K562 (cell line): ENCODE measurements at regions not wholly inside any gene's neighbourhood (a gene's known extent, or its start where the extent isn't known, plus 50 kb on each side); places are given as distances from the start of the nearest gene placed in this dataset.
"Not testable (repeated sequence)": the region's sequence is repeated elsewhere in the genome, so short reads cannot be mapped to it uniquely, and the experiment has no call there.

Experiments
- ATAC-seq: fragments of 200-7000 bp; cut with Tn5 transposase; 3 replicates; pipeline ENCODE4 v1.9.1; 2020; ENCODE audit warnings: moderate library complexity
- BruUV-seq: library from RNA; stranded (reverse); fragments of 400-500 nt; replicated peaks from 2 replicates; lab custom pipeline; 2021; lab: Mats Ljungman, UMichigan
- CTCF ChIA-PET: fragments of 300-600 bp; formaldehyde crosslinking; extraction: SDS; loops from one replicate; lab custom pipeline; 2021; ENCODE audit warnings: low intra/inter-chr PET ratio; lab: Yijun Ruan, JAX
- POLR2A ChIA-PET: fragments of 300-600, 350-650 bp; sonication (Branson Sonifier 250); formaldehyde crosslinking; extraction: SDS; loops from one replicate; lab custom pipeline; 2021; ENCODE audit warnings: antibody characterized with exemption, inconsistent platforms; lab: Yijun Ruan, JAX
- DNase-seq, 4 experiments: peaks; one replicate each; pipeline versions ENCODE4 v3.0.0 to v3.0.0-alpha.2; 2011 to 2018; ENCODE audit warnings: low spot score in 3 of 4, mixed read lengths in 3 of 4; ENCODE audit errors: extremely low read depth in 1 of 4
- FAIRE-seq: peaks from 2 replicates; lab custom pipeline; 2011; peaks lifted over from hg19 to GRCh38; lab: Jason Lieb, UNC
- H2AFZ ChIP-seq: 2 replicates; pipeline ENCODE4 v1.6.0; 2011; ENCODE audit warnings: low read depth, low read length, control low read depth, inconsistent platforms
- H3K27ac ChIP-seq: fragments of 200-600 bp; 3 replicates; pipeline ENCODE4 v1.8.0; 2011; ENCODE audit warnings: low read depth, mild to moderate bottlenecking, control low read depth, inconsistent platforms, low read length, moderate library complexity, mixed read lengths; ENCODE audit errors: extremely low read depth
- H3K27me3 ChIP-seq, 2 experiments: fragments of 300-600 bp in 1 of 2; 2 replicates in 1 of 2; 3 replicates in 1 of 2; pipeline versions ENCODE4 v1.6.0 to v1.8.0; 2011; ENCODE audit warnings: inconsistent platforms in 2 of 2, low read length in 2 of 2, mild to moderate bottlenecking in 1 of 2, mixed read lengths in 1 of 2, moderate library complexity in 1 of 2; ENCODE audit not compliant: control insufficient read depth in 2 of 2, insufficient read depth in 2 of 2
- H3K36me3 ChIP-seq: fragments of 300-600 bp; 3 replicates; pipeline ENCODE4 v1.8.0; 2011; ENCODE audit warnings: mild to moderate bottlenecking, low read length, inconsistent platforms; ENCODE audit not compliant: control insufficient read depth, insufficient read depth
- H3K4me1 ChIP-seq, 2 experiments: fragments of 200-600 bp in 1 of 2; replicated peaks in 1 of 2; 2 replicates in 1 of 2; 3 replicates in 1 of 2; pipeline versions ENCODE4 v1.5.1 to v1.8.0; 2011; ENCODE audit warnings: inconsistent platforms in 2 of 2, low read length in 2 of 2, mild to moderate bottlenecking in 1 of 2, mixed read lengths in 1 of 2, moderate library complexity in 1 of 2; ENCODE audit not compliant: control insufficient read depth in 2 of 2, insufficient read depth in 2 of 2
- H3K4me2 ChIP-seq: 2 replicates; pipeline ENCODE4 v1.6.1; 2011; ENCODE audit warnings: low read length, control low read depth, inconsistent platforms, mixed read lengths; ENCODE audit not compliant: insufficient read depth
- H3K4me3 ChIP-seq: fragments of 200-600 bp; sonication (generic), shearing (Covaris generic); 2 replicates; pipeline ENCODE4 v1.5.1; 2016; ENCODE audit warnings: control low read depth, inconsistent platforms
- H3K79me2 ChIP-seq: fragments of 200-600 bp; 3 replicates; pipeline ENCODE4 v1.8.0; 2011; ENCODE audit warnings: low read length, inconsistent platforms; ENCODE audit not compliant: control insufficient read depth, insufficient read depth
- H3K9ac ChIP-seq, 2 experiments: 2 replicates each; pipeline versions ENCODE4 v1.6.0 to v1.6.1; 2011; ENCODE audit warnings: low read depth in 2 of 2, low read length in 2 of 2, control low read depth in 1 of 2, inconsistent platforms in 1 of 2, mild to moderate bottlenecking in 1 of 2, mixed read lengths in 1 of 2; ENCODE audit not compliant: insufficient read depth in 1 of 2
- H3K9me1 ChIP-seq: one replicate; pipeline ENCODE4 v1.6.0; 2011; ENCODE audit warnings: inconsistent platforms, mild to moderate bottlenecking, low read length, moderate library complexity; ENCODE audit not compliant: control insufficient read depth, insufficient read depth
- H3K9me3 ChIP-seq: replicated peaks from 2 replicates; pipeline ENCODE4 v1.5.1; 2011; ENCODE audit warnings: low read depth, low read length, inconsistent platforms; ENCODE audit not compliant: control insufficient read depth, insufficient read depth
- H4K20me1 ChIP-seq: replicated peaks from 2 replicates; pipeline ENCODE4 v1.6.1; 2011; ENCODE audit warnings: low read length, inconsistent platforms, mixed read lengths; ENCODE audit not compliant: control insufficient read depth, insufficient read depth
- ERF ChIP-seq: fragments of 450-650 bp; formaldehyde crosslinking; IDR thresholded peaks from 2 replicates; pipeline ENCODE4 v1.4.0; 2020; ENCODE audit warnings: mild to moderate bottlenecking, mixed read lengths
- NEUROD1 ChIP-seq: fragments of 150-350 bp; IDR thresholded peaks from 2 replicates; pipeline ENCODE4 v1.6.1; 2014; ENCODE audit warnings: borderline replicate concordance, low read length, low read depth; ENCODE audit not compliant: partially characterized antibody
- ZBTB17 ChIP-seq: fragments of 450-650 bp; formaldehyde crosslinking; IDR thresholded peaks from 2 replicates; pipeline ENCODE4 v1.4.0; 2020; ENCODE audit warnings: mild to moderate bottlenecking
- ZNF232 ChIP-seq: sonication (generic); formaldehyde crosslinking; IDR thresholded peaks from 2 replicates; pipeline ENCODE4 v1.8.0; 2022; ENCODE audit warnings: mild to moderate bottlenecking, missing genetic modification reagents
- ZNF24 ChIP-seq: fragments of 450-650 bp; IDR thresholded peaks from 2 replicates; pipeline ENCODE4 v1.6.1; 2016
- WGBS: fragments of 100-300 bp; shearing (Covaris generic); methylation state at CpG from one replicate; pipeline ENCODE4 v1.1.6; 2016; ENCODE audit warnings: low coverage, mixed read lengths; ENCODE audit not compliant: insufficient coverage; ENCODE audit errors: missing lambda C conversion rate; 5-methylcytosine and 5-hydroxymethylcytosine counted together
- in situ Hi-C: fragments of 300-500 bp; cut with MboI; formaldehyde crosslinking; loops from 4 replicates; pipeline ENCODE4 v1.15.0; 2018; ENCODE audit warnings: inconsistent platforms, mixed read lengths
- intact Hi-C: fragments of 100-400 bp; cut with micrococcal nuclease; formaldehyde crosslinking; loops from 2 replicates; pipeline ENCODE4 v1.14.2; 2022
- TF ChIP-seq, protein P1 (sequence below): fragments of 450-650 bp; IDR thresholded peaks from 2 replicates; pipeline ENCODE4 v1.6.1; 2018; ENCODE audit warnings: mild to moderate bottlenecking, low read depth; ENCODE audit not compliant: partially characterized antibody

DNA sequence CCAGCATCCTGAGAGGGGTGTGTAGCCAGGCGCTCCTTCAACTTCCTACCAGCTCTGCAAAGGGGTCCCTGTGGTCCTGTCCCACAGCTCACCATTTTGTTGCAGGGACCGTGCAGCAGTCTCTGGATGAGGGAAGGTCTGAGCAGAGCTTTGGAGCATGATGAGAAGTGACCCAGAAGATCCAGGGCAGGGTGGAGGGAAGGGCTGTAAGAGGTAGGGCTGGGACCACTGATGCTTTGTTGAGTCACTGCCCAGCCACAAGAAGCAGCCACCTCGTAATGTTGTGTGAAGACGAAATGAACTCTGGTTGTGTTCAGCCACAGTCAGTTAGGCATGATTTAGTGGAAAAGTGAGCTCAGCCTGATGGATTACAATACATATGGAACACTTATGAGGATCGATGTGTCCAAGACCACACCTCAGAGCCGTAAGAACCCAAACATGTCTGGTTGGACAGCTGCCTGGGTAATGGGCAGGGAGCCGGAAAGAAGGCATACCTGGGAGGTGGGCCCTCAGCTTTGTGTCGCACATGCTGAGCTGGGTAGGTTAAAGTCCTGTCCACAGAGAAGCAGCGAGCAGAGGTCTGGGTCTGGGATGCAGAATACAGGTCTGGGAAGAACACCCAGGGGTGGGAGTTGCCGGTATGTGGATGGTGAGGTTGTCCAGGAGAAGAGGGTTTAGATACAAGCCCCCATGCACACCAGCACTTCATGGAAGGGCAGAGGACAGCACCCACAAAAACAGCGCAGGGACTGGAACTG lies 250.1 kb downstream of the GADD45G start:
- no peaks in the 10 kb centered on the region for H3K4me1 ChIP-seq
- H3K79me2 ChIP-seq, result no peaks in the 10 kb centered on the region
- H3K9ac ChIP-seq, result no peak overlapping the region
- no peak overlapping the region for H3K4me2 ChIP-seq
- no peaks in the 10 kb centered on the region for H3K9me3 ChIP-seq
- no peak overlapping the region for H3K4me3 ChIP-seq
- no peak for TF ChIP-seq NEUROD1
- TF ChIP-seq ZBTB17 (CRISPR knock-in tag), result no peak
- no peak for TF ChIP-seq ZNF24
- no peak for TF ChIP-seq ERF
- TF ChIP-seq ZNF232, result no peak
- TF ChIP-seq, protein P1, sequence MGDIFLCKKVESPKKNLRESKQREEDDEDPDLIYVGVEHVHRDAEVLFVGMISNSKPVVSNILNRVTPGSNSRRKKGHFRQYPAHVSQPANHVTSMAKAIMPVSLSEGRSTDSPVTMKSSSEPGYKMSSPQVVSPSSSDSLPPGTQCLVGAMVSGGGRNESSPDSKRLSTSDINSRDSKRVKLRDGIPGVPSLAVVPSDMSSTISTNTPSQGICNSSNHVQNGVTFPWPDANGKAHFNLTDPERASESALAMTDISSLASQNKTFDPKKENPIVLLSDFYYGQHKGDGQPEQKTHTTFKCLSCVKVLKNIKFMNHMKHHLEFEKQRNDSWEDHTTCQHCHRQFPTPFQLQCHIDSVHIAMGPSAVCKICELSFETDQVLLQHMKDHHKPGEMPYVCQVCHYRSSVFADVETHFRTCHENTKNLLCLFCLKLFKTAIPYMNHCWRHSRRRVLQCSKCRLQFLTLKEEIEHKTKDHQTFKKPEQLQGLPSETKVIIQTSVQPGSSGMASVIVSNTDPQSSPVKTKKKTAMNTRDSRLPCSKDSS, result no peak
- H2AFZ ChIP-seq, result no peak overlapping the region
- ATAC-seq (no peak), DNase-seq (no peak), FAIRE-seq (no peak)
- 0% methylated on average over 8 of the region's 11 CpGs for WGBS
- no peaks in the 10 kb centered on the region; a peak in 1 of 5 replicates for H3K27me3 ChIP-seq
- no peaks in the 10 kb centered on the region for H3K36me3 ChIP-seq
- intact Hi-C loops, result no loop called here
- POLR2A ChIA-PET, result no interaction called here
- H4K20me1 ChIP-seq, result no peaks in the 10 kb centered on the region
- in situ Hi-C loops, result no loop called here
- CTCF ChIA-PET, result no interaction called here
- no TSS peak for BruUV-seq
- no peak overlapping the region for H3K27ac ChIP-seq
- H3K9me1 ChIP-seq, result no peaks in the 10 kb centered on the region

DNA sequence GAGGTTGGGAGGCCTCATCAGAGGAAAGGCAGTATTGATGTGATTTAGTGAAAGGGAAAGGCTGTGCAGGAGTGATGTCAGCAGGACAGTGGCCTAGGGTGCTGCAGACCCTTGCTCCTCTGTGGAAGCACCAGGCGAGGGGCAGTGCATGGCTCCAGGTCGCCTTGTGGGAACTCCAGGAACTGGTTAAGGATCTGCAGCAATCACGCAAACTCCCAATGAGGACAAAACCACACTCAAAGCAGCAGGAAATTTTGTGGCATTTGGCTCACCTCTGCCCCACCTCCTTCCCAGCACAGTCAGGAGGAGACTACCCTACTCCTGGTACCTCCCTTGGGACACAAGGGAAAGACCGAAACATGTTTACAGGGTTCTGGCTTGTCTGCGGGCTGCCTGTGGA lies 251.5 kb downstream of the GADD45G start:
- H3K9me1 ChIP-seq, H3K9ac ChIP-seq, H3K4me3 ChIP-seq, intact Hi-C loops, POLR2A ChIA-PET, H3K4me2 ChIP-seq, ATAC-seq, FAIRE-seq, H3K27me3 ChIP-seq, H3K36me3 ChIP-seq, H3K27ac ChIP-seq, H3K9me3 ChIP-seq, H4K20me1 ChIP-seq, CTCF ChIA-PET, H2AFZ ChIP-seq, H3K79me2 ChIP-seq, in situ Hi-C loops, BruUV-seq, DNase-seq, H3K4me1 ChIP-seq: not testable (repeated sequence)
- 3% methylated on average over 5 of the region's 5 CpGs for WGBS

DNA sequence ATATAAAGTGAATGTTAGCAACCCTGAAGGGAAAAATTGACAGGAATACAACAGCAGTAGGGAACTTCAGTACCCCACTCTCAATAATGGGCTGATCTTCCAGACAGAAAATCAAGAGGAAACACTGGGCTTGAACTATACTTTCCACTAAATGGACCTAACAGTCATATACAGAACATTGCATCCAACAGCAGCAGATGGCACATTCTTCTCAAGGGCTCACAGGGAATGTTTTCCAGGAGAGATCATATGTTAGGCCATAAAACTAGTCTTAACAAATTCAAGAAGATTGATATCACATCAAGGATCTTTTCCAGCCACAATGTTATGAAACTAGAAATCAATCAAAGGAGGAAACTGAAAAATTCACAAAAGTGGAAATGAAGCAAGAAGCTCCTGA lies 252.1 kb downstream of the GADD45G start:
- intact Hi-C loops, H3K4me2 ChIP-seq, DNase-seq, in situ Hi-C loops, H3K4me3 ChIP-seq, H4K20me1 ChIP-seq, H3K36me3 ChIP-seq, CTCF ChIA-PET, BruUV-seq, H2AFZ ChIP-seq, H3K4me1 ChIP-seq, H3K27me3 ChIP-seq, H3K79me2 ChIP-seq, POLR2A ChIA-PET, H3K9me1 ChIP-seq, ATAC-seq, H3K27ac ChIP-seq, H3K9me3 ChIP-seq, H3K9ac ChIP-seq, FAIRE-seq: not testable (repeated sequence)
